Neutrophil (primary cell): ENCODE measurements at regions not wholly inside any gene's neighbourhood (a gene's known extent, or its start where the extent isn't known, plus 50 kb on each side); places are given as distances from the start of the nearest gene placed in this dataset.

Experiments
- H3K27ac ChIP-seq: fragments of 200-600 bp; sonication (generic); 2 replicates; pipeline ENCODE4 v1.5.1; 2016; ENCODE audit warnings: mild to moderate bottlenecking, moderate library complexity
- H3K27me3 ChIP-seq: fragments of 200-600 bp; sonication (generic); 2 replicates; pipeline ENCODE4 v1.6.0; 2016; ENCODE audit warnings: mild to moderate bottlenecking
- H3K36me3 ChIP-seq: fragments of 200-600 bp; sonication (generic); 2 replicates; pipeline ENCODE4 v1.5.1; 2017
- H3K4me1 ChIP-seq, 2 experiments: fragments of 200-600 bp in 1 of 2; sonication (generic) in 1 of 2; 1 replicate in 1 of 2; 2 replicates in 1 of 2; pipeline versions ENCODE4 v1.5.1 to v1.6.1; 2013 to 2016; ENCODE audit warnings: low read depth in 1 of 2, low read length in 1 of 2, mild to moderate bottlenecking in 1 of 2, moderate library complexity in 1 of 2; ENCODE audit not compliant: control insufficient read depth in 1 of 2, insufficient read depth in 1 of 2
- H3K4me3 ChIP-seq, 2 experiments: fragments of 200-600 bp in 1 of 2; sonication (generic) in 1 of 2; 1 replicate in 1 of 2; 2 replicates in 1 of 2; pipeline ENCODE4 v1.5.1; 2013 to 2016; ENCODE audit warnings: low read depth in 1 of 2, low read length in 1 of 2, mild to moderate bottlenecking in 1 of 2, moderate library complexity in 1 of 2
- H3K9me3 ChIP-seq: fragments of 200-600 bp; sonication (generic); 2 replicates; pipeline ENCODE4 v1.5.1; 2016
- CTCF ChIP-seq: fragments of 200-600 bp; sonication (generic); IDR thresholded peaks from 2 replicates; pipeline ENCODE4 v1.5.1; 2016; ENCODE audit warnings: antibody characterized with exemption

- Histone ChIP-seq H3K4me3 (no peak overlapping the region), H3K27ac (no peak overlapping the region), H3K9me3 (no peaks in the 10 kb centered on the region), H3K4me1 (no peaks in the 10 kb centered on the region), H3K27me3 (no peaks in the 10 kb centered on the region), H3K36me3 (no peaks in the 10 kb centered on the region)
- no peak for TF ChIP-seq CTCF
Observed at GRCh38 chr4:81541161-81541945, 69.6 kb upstream of the RASGEF1B start.

GRCh38 chr4:81538716-81539427, 67.2 kb upstream of the RASGEF1B start:
- no peak overlapping the region for H3K4me3 ChIP-seq
- H3K36me3 ChIP-seq: no peaks in the 10 kb centered on the region
- no peaks in the 10 kb centered on the region for H3K27me3 ChIP-seq
- no peak for TF ChIP-seq CTCF
- no peaks in the 10 kb centered on the region for H3K4me1 ChIP-seq
- no peak overlapping the region for H3K27ac ChIP-seq
- no peaks in the 10 kb centered on the region for H3K9me3 ChIP-seq

- H3K9me3 ChIP-seq: peaks cover 3% of the 10 kb centered on the region
- H3K36me3 ChIP-seq: no peaks in the 10 kb centered on the region
- no peak overlapping the region for H3K4me3 ChIP-seq
- no peaks in the 10 kb centered on the region for H3K27me3 ChIP-seq
- H3K4me1 ChIP-seq: no peaks in the 10 kb centered on the region
- no peak overlapping the region for H3K27ac ChIP-seq
- TF ChIP-seq CTCF: no peak
Observed at GRCh38 chr4:81531410-81531809, 59.7 kb upstream of the RASGEF1B start.

- H3K4me1 ChIP-seq: no peaks in the 10 kb centered on the region
- H3K36me3 ChIP-seq: no peaks in the 10 kb centered on the region
- H3K4me3 ChIP-seq: no peak overlapping the region
- no peaks in the 10 kb centered on the region for H3K27me3 ChIP-seq
- peaks cover 3% of the 10 kb centered on the region for H3K9me3 ChIP-seq
- H3K27ac ChIP-seq: no peak overlapping the region
- no peak for TF ChIP-seq CTCF
Observed at GRCh38 chr4:81528979-81529378, 57.3 kb upstream of the RASGEF1B start.

GRCh38 chr4:81528200-81528599, 56.5 kb upstream of the RASGEF1B start:
- Histone ChIP-seq H3K4me1 (no peaks in the 10 kb centered on the region), H3K9me3 (peaks cover 3% of the 10 kb centered on the region), H3K36me3 (no peaks in the 10 kb centered on the region), H3K27ac (no peak overlapping the region), H3K4me3 (no peak overlapping the region), H3K27me3 (no peaks in the 10 kb centered on the region)
- TF ChIP-seq CTCF: no peak
